ENCODE measurements at regions not wholly inside any gene's neighbourhood (a gene's known extent, or its start where the extent isn't known, plus 50 kb on each side); places are given as distances from the start of the nearest gene placed in this dataset.

- TF ChIP-seq, protein P1, sequence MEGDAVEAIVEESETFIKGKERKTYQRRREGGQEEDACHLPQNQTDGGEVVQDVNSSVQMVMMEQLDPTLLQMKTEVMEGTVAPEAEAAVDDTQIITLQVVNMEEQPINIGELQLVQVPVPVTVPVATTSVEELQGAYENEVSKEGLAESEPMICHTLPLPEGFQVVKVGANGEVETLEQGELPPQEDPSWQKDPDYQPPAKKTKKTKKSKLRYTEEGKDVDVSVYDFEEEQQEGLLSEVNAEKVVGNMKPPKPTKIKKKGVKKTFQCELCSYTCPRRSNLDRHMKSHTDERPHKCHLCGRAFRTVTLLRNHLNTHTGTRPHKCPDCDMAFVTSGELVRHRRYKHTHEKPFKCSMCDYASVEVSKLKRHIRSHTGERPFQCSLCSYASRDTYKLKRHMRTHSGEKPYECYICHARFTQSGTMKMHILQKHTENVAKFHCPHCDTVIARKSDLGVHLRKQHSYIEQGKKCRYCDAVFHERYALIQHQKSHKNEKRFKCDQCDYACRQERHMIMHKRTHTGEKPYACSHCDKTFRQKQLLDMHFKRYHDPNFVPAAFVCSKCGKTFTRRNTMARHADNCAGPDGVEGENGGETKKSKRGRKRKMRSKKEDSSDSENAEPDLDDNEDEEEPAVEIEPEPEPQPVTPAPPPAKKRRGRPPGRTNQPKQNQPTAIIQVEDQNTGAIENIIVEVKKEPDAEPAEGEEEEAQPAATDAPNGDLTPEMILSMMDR (IDR thresholded peaks at IDR 0.05): no peak
- TF ChIP-seq POLR2A (IDR thresholded peaks at IDR 0.05): no peak
Measured at GRCh38 chr18:22860807-22861206, 72.3 kb upstream of the RBBP8 start.

Data from esophagus squamous epithelium (tissue), 4 donors.